SU-DHL-6 (cell line): ENCODE measurements at regions not wholly inside any gene's neighbourhood (a gene's known extent, or its start where the extent isn't known, plus 50 kb on each side); places are given as distances from the start of the nearest gene placed in this dataset.

Experiments
- EZH2phosphoT487 ChIP-seq: fragments of 200-600 bp; sonication (generic), shearing (Covaris generic); conservative IDR thresholded peaks from 2 replicates; pipeline ENCODE4 v1.6.1; 2018; ENCODE audit warnings: mild to moderate bottlenecking, antibody characterized with exemption, low read length, moderate library complexity, mixed read lengths
- TF ChIP-seq, protein P1 (sequence below): fragments of 200-600 bp; sonication (generic); IDR thresholded peaks from one replicate; pipeline ENCODE4 v1.5.1; 2017; ENCODE audit warnings: antibody characterized with exemption, mild to moderate bottlenecking, low read length, moderate library complexity; ENCODE audit not compliant: insufficient read depth, poor library complexity, severe bottlenecking

DNA sequence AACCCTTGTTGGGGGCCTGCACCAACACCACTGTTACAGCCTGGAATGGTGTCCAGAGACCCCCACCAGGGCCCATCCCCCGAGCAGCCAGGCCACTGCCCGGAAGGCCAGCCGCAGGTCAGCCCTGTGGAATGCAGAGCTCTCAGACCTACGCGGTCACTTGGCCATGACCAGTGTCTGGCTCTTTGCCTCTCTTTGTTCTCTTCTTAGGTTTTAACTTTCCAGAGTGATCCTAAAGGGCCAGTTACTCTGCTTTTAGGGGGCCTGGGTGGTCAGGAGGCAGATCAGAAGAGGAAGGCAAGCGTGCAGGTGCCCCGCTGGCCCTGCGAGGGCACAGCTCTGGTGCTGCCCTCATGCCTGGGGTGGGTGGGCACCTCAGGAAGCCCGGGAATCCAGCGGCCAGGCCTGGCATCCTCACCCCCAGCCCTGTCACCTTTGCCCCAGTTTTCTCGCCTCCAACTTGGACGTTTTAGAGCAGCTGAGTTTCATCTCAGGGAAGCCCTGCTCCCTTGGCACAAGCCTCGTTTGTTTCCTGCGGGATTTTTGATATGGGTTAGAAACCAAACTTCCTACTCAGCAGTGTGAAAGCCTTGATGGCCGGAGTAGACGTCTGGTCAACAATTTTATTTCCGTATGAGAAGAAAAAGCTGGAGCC, 62.5 kb upstream of the CHST15 start:
- TF ChIP-seq, protein P1, sequence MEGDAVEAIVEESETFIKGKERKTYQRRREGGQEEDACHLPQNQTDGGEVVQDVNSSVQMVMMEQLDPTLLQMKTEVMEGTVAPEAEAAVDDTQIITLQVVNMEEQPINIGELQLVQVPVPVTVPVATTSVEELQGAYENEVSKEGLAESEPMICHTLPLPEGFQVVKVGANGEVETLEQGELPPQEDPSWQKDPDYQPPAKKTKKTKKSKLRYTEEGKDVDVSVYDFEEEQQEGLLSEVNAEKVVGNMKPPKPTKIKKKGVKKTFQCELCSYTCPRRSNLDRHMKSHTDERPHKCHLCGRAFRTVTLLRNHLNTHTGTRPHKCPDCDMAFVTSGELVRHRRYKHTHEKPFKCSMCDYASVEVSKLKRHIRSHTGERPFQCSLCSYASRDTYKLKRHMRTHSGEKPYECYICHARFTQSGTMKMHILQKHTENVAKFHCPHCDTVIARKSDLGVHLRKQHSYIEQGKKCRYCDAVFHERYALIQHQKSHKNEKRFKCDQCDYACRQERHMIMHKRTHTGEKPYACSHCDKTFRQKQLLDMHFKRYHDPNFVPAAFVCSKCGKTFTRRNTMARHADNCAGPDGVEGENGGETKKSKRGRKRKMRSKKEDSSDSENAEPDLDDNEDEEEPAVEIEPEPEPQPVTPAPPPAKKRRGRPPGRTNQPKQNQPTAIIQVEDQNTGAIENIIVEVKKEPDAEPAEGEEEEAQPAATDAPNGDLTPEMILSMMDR = no peak
- no peak for TF ChIP-seq EZH2phosphoT487
